CD4-positive, alpha-beta T cell treated with Interleukin-15 for 4 hours (primary cell): ENCODE measurements at regions not wholly inside any gene's neighbourhood (a gene's known extent, or its start where the extent isn't known, plus 50 kb on each side); places are given as distances from the start of the nearest gene placed in this dataset.
"Not testable (repeated sequence)": the region's sequence is repeated elsewhere in the genome, so short reads cannot be mapped to it uniquely, and the experiment has no call there.

Experiments used
- DNase-seq: peaks from one replicate; pipeline ENCODE4 v3.0.0-alpha.2; 2020; ENCODE audit warnings: low spot score

- not testable (repeated sequence) for DNase-seq
These were observed 1834.2 kb downstream of the FOXD4L5 start for GRCh38 chr9:63450836-63451235.

DNA sequence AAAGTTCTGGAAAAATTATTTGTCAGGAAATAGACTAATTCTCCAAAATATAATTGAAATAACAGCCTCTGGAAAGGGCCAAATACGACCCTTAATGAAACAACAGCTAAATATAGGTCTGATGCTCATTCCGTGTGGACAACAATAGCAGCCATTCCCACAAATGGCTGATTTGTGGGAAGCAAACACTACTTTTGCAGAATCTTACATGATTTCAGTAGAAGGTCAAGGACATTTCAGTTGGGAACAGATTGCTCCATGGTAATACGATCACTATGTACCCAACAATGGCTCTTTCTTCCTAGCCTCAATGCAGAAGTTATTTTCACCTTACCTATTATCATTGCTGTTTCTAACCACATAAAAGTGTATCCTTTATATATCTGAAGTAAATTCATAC is 1859.9 kb downstream of the FOXD4L5 start:
- DNase-seq = not testable (repeated sequence)

GRCh38 chr9:63390897-63391296 is 1894.1 kb downstream of the FOXD4L5 start:
- DNase-seq = not testable (repeated sequence)

DNA sequence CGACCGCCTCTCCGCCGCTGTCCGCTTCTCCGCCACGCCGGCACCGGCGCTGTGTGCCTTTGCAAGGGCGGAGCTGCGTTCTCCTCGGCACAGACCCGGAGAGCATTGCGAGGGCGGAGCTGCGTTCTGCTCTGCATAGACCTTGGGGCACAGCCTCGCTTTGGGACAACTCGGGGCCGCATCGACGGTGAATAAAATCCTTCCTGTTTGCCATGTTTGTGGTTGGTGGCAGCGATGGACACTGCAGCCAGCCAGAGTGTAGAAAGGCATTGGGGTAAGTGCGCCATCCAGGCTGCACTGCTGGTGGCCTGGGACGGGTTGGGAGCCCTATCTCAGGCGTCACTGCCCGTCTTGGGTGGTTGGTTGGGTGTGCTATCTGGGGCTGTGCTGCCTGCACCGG is 1899.5 kb downstream of the FOXD4L5 start:
- not testable (repeated sequence) for DNase-seq

- DNase-seq = not testable (repeated sequence)
These were observed 1905.1 kb downstream of the FOXD4L5 start for GRCh38 chr9:63379864-63380263.

GRCh38 chr9:63354219-63354618 is 1930.8 kb downstream of the FOXD4L5 start:
- DNase-seq = not testable (repeated sequence)

- DNase-seq = not testable (repeated sequence)
These were observed 1937.7 kb downstream of the FOXD4L5 start for GRCh38 chr9:63347347-63347746.

- DNase-seq = peak; percentile 49
These were observed 1938.5 kb downstream of the FOXD4L5 start for GRCh38 chr9:63346310-63347048.

DNA sequence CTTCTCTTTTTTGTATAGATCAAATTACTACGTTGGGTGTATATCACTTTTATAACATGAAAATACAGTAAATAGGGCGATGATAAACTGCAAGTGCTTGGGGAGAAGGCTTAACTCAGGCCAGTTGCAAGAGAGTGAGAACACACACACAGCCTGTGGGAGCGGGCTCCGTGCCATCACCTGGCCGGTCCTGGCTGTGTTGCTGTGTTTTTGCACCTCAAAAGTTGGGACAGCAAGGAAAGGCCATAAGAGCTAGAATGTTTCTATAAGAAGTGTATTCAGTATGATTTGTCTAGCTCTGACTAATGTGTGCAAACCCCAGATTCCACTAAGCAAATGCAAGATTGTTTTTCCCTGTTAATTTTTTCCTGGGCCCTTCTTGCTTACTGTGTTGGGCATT is 1940.6 kb downstream of the FOXD4L5 start:
- DNase-seq = not testable (repeated sequence)

- DNase-seq = not testable (repeated sequence)
These were observed 1942.5 kb downstream of the FOXD4L5 start for GRCh38 chr9:63342528-63342927.

DNA sequence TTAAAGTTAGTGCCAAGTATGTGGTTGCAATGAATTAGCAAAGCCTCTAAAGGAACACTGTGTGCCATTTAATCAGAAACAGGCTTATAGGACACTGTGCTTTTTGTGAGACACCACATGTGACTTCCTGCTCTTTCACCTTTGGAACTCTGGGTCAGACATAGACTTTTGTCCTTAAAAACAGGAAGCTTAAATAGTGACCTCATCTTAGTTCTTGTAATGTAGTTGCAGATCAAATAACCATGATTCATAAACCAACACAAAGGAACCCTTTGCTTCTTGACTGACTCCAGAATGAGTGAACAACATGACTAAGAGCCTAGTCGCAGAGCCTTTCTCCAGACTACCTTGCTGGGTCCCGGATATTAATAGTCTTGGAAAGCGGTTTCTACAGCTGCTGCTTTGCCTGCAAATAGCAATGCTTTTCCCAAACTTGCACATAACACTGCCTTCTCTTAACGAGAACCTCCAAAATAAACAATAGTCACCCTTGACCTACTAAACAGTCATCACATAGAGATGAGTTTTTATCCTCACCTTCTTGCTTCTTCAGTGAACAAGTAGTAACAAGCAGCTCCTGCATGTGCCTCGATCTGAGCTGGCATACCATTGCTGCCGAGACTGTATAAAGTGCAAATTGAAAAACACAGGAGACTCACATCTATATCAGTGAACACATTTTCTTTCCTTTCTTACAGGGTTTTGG is 1947.0 kb downstream of the FOXD4L5 start:
- peak; percentile 48 for DNase-seq

- not testable (repeated sequence) for DNase-seq
These were observed 1949.7 kb downstream of the FOXD4L5 start for GRCh38 chr9:63335286-63335685.

- DNase-seq = not testable (repeated sequence)
These were observed 1950.8 kb downstream of the FOXD4L5 start for GRCh38 chr9:63334187-63334586.

GRCh38 chr9:63333083-63333482 is 1951.9 kb downstream of the FOXD4L5 start:
- not testable (repeated sequence) for DNase-seq

- DNase-seq = not testable (repeated sequence)
These were observed 1956.7 kb downstream of the FOXD4L5 start for GRCh38 chr9:63328313-63328712.

- not testable (repeated sequence) for DNase-seq
These were observed 1957.8 kb downstream of the FOXD4L5 start for GRCh38 chr9:63327211-63327610.

DNA sequence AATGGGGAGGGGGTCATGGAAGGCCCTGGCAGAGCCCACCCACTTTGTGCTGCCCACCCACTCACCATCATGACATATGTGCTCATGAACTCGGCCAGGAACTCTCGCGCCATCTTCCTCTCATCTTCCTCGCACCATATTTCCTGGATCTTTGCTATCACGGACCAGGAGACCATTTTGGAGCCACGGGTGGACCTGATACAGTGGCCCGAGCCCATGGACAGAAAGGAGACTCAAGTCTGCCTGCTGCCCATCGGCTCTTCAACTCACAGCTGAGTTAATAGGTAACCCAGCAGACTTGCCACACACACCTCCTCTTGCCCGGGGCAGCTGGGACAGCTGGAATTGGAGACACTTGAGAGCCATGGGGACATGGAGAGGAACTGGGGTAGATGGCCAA is 1958.3 kb downstream of the FOXD4L5 start:
- not testable (repeated sequence) for DNase-seq

- not testable (repeated sequence) for DNase-seq
These were observed 1959.3 kb downstream of the FOXD4L5 start for GRCh38 chr9:63325696-63326095.

- not testable (repeated sequence) for DNase-seq
These were observed 1966.9 kb downstream of the FOXD4L5 start for GRCh38 chr9:63318093-63318492.

GRCh38 chr9:63315387-63315786 is 1969.6 kb downstream of the FOXD4L5 start:
- not testable (repeated sequence) for DNase-seq

GRCh38 chr9:63296848-63297247 is 1988.2 kb downstream of the FOXD4L5 start:
- DNase-seq = not testable (repeated sequence)

DNA sequence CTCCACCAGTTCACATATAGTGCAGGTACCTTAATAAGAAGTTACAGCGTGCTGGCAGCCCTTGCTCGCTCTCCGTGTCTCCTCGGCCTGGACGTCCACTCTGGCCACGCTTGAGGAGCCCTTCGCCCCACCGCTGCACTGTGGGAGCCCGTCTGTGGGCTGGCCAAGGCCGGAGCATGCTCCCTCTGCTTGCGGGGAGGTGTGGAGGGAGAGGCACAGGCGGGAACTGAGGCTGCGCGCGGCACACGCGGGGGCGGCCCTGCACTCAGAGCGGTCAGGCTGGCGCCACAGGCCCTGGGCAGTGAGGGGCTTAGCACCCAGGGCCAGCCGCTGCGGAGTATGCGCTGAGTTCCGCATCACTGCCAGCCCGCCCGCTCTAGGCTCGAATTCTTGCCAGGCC is 1988.6 kb downstream of the FOXD4L5 start:
- DNase-seq = not testable (repeated sequence)

GRCh38 chr9:63289971-63290370 is 1995.0 kb downstream of the FOXD4L5 start:
- not testable (repeated sequence) for DNase-seq
